K562 (cell line): ENCODE measurements at regions not wholly inside any gene's neighbourhood (a gene's known extent, or its start where the extent isn't known, plus 50 kb on each side); places are given as distances from the start of the nearest gene placed in this dataset.

Source experiments
- ATAC-seq: fragments of 200-7000 bp; cut with Tn5 transposase; 3 replicates; pipeline ENCODE4 v1.9.1; 2020; ENCODE audit warnings: moderate library complexity
- BruUV-seq: library from RNA; stranded (reverse); fragments of 400-500 nt; replicated peaks from 2 replicates; lab custom pipeline; 2021; lab: Mats Ljungman, UMichigan
- CTCF ChIA-PET: fragments of 300-600 bp; formaldehyde crosslinking; extraction: SDS; loops from one replicate; lab custom pipeline; 2021; ENCODE audit warnings: low intra/inter-chr PET ratio; lab: Yijun Ruan, JAX
- POLR2A ChIA-PET: fragments of 300-600, 350-650 bp; sonication (Branson Sonifier 250); formaldehyde crosslinking; extraction: SDS; loops from one replicate; lab custom pipeline; 2021; ENCODE audit warnings: antibody characterized with exemption, inconsistent platforms; lab: Yijun Ruan, JAX
- DNase-seq, 4 experiments: peaks; one replicate each; pipeline versions ENCODE4 v3.0.0 to v3.0.0-alpha.2; 2011 to 2018; ENCODE audit warnings: low spot score in 3 of 4, mixed read lengths in 3 of 4; ENCODE audit errors: extremely low read depth in 1 of 4
- FAIRE-seq: peaks from 2 replicates; lab custom pipeline; 2011; peaks lifted over from hg19 to GRCh38; lab: Jason Lieb, UNC
- H2AFZ ChIP-seq: 2 replicates; pipeline ENCODE4 v1.6.0; 2011; ENCODE audit warnings: low read depth, low read length, control low read depth, inconsistent platforms
- H3K27ac ChIP-seq: fragments of 200-600 bp; 3 replicates; pipeline ENCODE4 v1.8.0; 2011; ENCODE audit warnings: low read depth, mild to moderate bottlenecking, control low read depth, inconsistent platforms, low read length, moderate library complexity, mixed read lengths; ENCODE audit errors: extremely low read depth
- H3K27me3 ChIP-seq, 2 experiments: fragments of 300-600 bp in 1 of 2; 2 replicates in 1 of 2; 3 replicates in 1 of 2; pipeline versions ENCODE4 v1.6.0 to v1.8.0; 2011; ENCODE audit warnings: inconsistent platforms in 2 of 2, low read length in 2 of 2, mild to moderate bottlenecking in 1 of 2, mixed read lengths in 1 of 2, moderate library complexity in 1 of 2; ENCODE audit not compliant: control insufficient read depth in 2 of 2, insufficient read depth in 2 of 2
- H3K36me3 ChIP-seq: fragments of 300-600 bp; 3 replicates; pipeline ENCODE4 v1.8.0; 2011; ENCODE audit warnings: mild to moderate bottlenecking, low read length, inconsistent platforms; ENCODE audit not compliant: control insufficient read depth, insufficient read depth
- H3K4me1 ChIP-seq, 2 experiments: fragments of 200-600 bp in 1 of 2; replicated peaks in 1 of 2; 2 replicates in 1 of 2; 3 replicates in 1 of 2; pipeline versions ENCODE4 v1.5.1 to v1.8.0; 2011; ENCODE audit warnings: inconsistent platforms in 2 of 2, low read length in 2 of 2, mild to moderate bottlenecking in 1 of 2, mixed read lengths in 1 of 2, moderate library complexity in 1 of 2; ENCODE audit not compliant: control insufficient read depth in 2 of 2, insufficient read depth in 2 of 2
- H3K4me2 ChIP-seq: 2 replicates; pipeline ENCODE4 v1.6.1; 2011; ENCODE audit warnings: low read length, control low read depth, inconsistent platforms, mixed read lengths; ENCODE audit not compliant: insufficient read depth
- H3K4me3 ChIP-seq: fragments of 200-600 bp; sonication (generic), shearing (Covaris generic); 2 replicates; pipeline ENCODE4 v1.5.1; 2016; ENCODE audit warnings: control low read depth, inconsistent platforms
- H3K79me2 ChIP-seq: fragments of 200-600 bp; 3 replicates; pipeline ENCODE4 v1.8.0; 2011; ENCODE audit warnings: low read length, inconsistent platforms; ENCODE audit not compliant: control insufficient read depth, insufficient read depth
- H3K9ac ChIP-seq, 2 experiments: 2 replicates each; pipeline versions ENCODE4 v1.6.0 to v1.6.1; 2011; ENCODE audit warnings: low read depth in 2 of 2, low read length in 2 of 2, control low read depth in 1 of 2, inconsistent platforms in 1 of 2, mild to moderate bottlenecking in 1 of 2, mixed read lengths in 1 of 2; ENCODE audit not compliant: insufficient read depth in 1 of 2
- H3K9me1 ChIP-seq: one replicate; pipeline ENCODE4 v1.6.0; 2011; ENCODE audit warnings: inconsistent platforms, mild to moderate bottlenecking, low read length, moderate library complexity; ENCODE audit not compliant: control insufficient read depth, insufficient read depth
- H3K9me3 ChIP-seq: replicated peaks from 2 replicates; pipeline ENCODE4 v1.5.1; 2011; ENCODE audit warnings: low read depth, low read length, inconsistent platforms; ENCODE audit not compliant: control insufficient read depth, insufficient read depth
- H4K20me1 ChIP-seq: replicated peaks from 2 replicates; pipeline ENCODE4 v1.6.1; 2011; ENCODE audit warnings: low read length, inconsistent platforms, mixed read lengths; ENCODE audit not compliant: control insufficient read depth, insufficient read depth
- ARID4B ChIP-seq: sonication (generic); formaldehyde crosslinking; IDR thresholded peaks from 2 replicates; pipeline ENCODE4 v1.8.0; 2022; ENCODE audit warnings: mild to moderate bottlenecking, missing genetic modification reagents
- CTBP1 ChIP-seq: fragments of 450-650 bp; IDR thresholded peaks from 2 replicates; pipeline ENCODE4 v1.6.1; 2016; ENCODE audit warnings: borderline replicate concordance
- CXXC5 ChIP-seq: fragments of 250-450 bp; sonication (Bioruptor Pico); IDR thresholded peaks from 2 replicates; pipeline ENCODE4 v1.8.0; 2022; ENCODE audit warnings: inconsistent platforms, mild to moderate bottlenecking, moderate library complexity
- E2F5 ChIP-seq: sonication (generic); formaldehyde crosslinking; IDR thresholded peaks from 2 replicates; pipeline ENCODE4 v1.8.0; 2022; ENCODE audit warnings: mild to moderate bottlenecking, missing genetic modification reagents
- GATAD2A ChIP-seq: fragments of 450-650 bp; IDR thresholded peaks from 2 replicates; pipeline ENCODE4 v1.6.1; 2017
- GTF2E2 ChIP-seq: fragments of 200-800 bp; sonication (Bioruptor generic); IDR thresholded peaks from 2 replicates; pipeline ENCODE4 v1.6.1; 2016; ENCODE audit warnings: missing genetic modification characterization, missing compliant biosample characterization
- MYC ChIP-seq, 2 experiments: fragments of 250-450 bp in 1 of 2; sonication (Bioruptor Pico) in 1 of 2; IDR thresholded peaks; 2 replicates each; pipeline versions ENCODE4 v1.5.1 to v1.6.1; 2012 to 2021; ENCODE audit warnings: low read depth in 2 of 2, borderline replicate concordance in 1 of 2, improper control_type of control experiment in 1 of 2, low read length in 1 of 2, mild to moderate bottlenecking in 1 of 2, moderate library complexity in 1 of 2
- POLR2G ChIP-seq: fragments of 200-400 bp; formaldehyde crosslinking; IDR thresholded peaks from 2 replicates; pipeline ENCODE4 v1.6.1; 2017; ENCODE audit warnings: low read depth, mild to moderate bottlenecking, antibody characterized with exemption, low read length, moderate library complexity
- RFX1 ChIP-seq: fragments of 450-650 bp; IDR thresholded peaks from 2 replicates; pipeline ENCODE4 v1.6.1; 2016; ENCODE audit warnings: mild to moderate bottlenecking, moderate library complexity
- SUPT5H ChIP-seq: fragments of 450-650 bp; IDR thresholded peaks from 2 replicates; pipeline ENCODE4 v1.6.1; 2016
- TEAD1 ChIP-seq, 2 experiments: fragments of 450-650 bp in 1 of 2; sonication (generic) in 1 of 2; formaldehyde crosslinking; IDR thresholded peaks; 2 replicates each; pipeline versions ENCODE4 v1.4.0 to v1.8.0; 2020 to 2022; ENCODE audit warnings: mild to moderate bottlenecking in 2 of 2, missing genetic modification reagents in 1 of 2
- ZBTB17 ChIP-seq: fragments of 450-650 bp; formaldehyde crosslinking; IDR thresholded peaks from 2 replicates; pipeline ENCODE4 v1.4.0; 2020; ENCODE audit warnings: mild to moderate bottlenecking
- WGBS: fragments of 100-300 bp; shearing (Covaris generic); methylation state at CpG from one replicate; pipeline ENCODE4 v1.1.6; 2016; ENCODE audit warnings: low coverage, mixed read lengths; ENCODE audit not compliant: insufficient coverage; ENCODE audit errors: missing lambda C conversion rate; 5-methylcytosine and 5-hydroxymethylcytosine counted together
- in situ Hi-C: fragments of 300-500 bp; cut with MboI; formaldehyde crosslinking; loops from 4 replicates; pipeline ENCODE4 v1.15.0; 2018; ENCODE audit warnings: inconsistent platforms, mixed read lengths
- intact Hi-C: fragments of 100-400 bp; cut with micrococcal nuclease; formaldehyde crosslinking; loops from 2 replicates; pipeline ENCODE4 v1.14.2; 2022
- TF ChIP-seq, protein P1 (sequence below): sonication (generic); formaldehyde crosslinking; IDR thresholded peaks from 2 replicates; pipeline ENCODE4 v1.8.1; 2023; ENCODE audit warnings: mild to moderate bottlenecking, missing genetic modification reagents, moderate library complexity

DNA sequence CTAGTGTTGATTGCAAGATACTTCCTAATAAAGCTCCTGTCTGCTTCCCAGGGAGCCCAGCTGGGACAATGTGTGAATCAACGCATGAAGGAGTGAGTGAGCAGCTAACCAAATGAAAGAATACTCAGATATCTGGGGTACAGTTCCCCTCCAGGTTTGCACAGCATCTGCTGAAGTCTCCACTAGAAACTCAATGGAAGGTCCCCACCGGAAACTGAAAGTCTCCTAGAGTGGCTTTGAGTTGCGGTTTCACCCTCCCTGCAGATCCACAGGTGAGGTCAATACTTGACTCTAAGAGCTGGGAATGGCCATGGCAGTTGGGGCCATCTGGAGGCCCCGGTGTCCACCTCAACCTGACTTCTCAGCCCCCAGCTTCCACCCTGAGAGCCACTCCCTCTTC, 198.2 kb upstream of the MSX2 start:
- ATAC-seq: no peak
- Histone ChIP-seq H3K9me1 (no peaks in the 10 kb centered on the region), H3K9ac (no peak overlapping the region), H3K27me3 (no peaks in the 10 kb centered on the region; a peak in 3 of 5 replicates), H2AFZ (no peak overlapping the region), H3K36me3 (no peaks in the 10 kb centered on the region), H3K27ac (no peak overlapping the region), H3K79me2 (no peaks in the 10 kb centered on the region), H3K4me3 (no peak overlapping the region), H3K4me1 (no peaks in the 10 kb centered on the region), H4K20me1 (no peaks in the 10 kb centered on the region), H3K9me3 (no peaks in the 10 kb centered on the region), H3K4me2 (no peak overlapping the region)
- no peak for DNase-seq
- ChIA-PET CTCF (no interaction called here), POLR2A (no interaction called here)
- WGBS: 6% methylated on average over 4 of the region's 4 CpGs
- intact Hi-C loops: no loop called here
- no TSS peak for BruUV-seq
- TF ChIP-seq POLR2G (no peak), GATAD2A (no peak), TEAD1 (CRISPR knock-in tag; IDR thresholded peaks at IDR 0.05) (no peak), MYC (IDR thresholded peaks at IDR 0.05; ENCODE audit: low read depth, low read length) (no peak), MYC (CRISPR knock-in tag; IDR thresholded peaks at IDR 0.05; ENCODE audit: borderline replicate concordance, low read depth) (no peak), GTF2E2 (tag) (no peak), ARID4B (CRISPR knock-in tag) (no peak), SUPT5H (no peak), E2F5 (no peak), ZBTB17 (CRISPR knock-in tag) (no peak), CXXC5 (CRISPR knock-in tag) (no peak), CTBP1 (no peak), RFX1 (no peak)
- TF ChIP-seq, protein P1, sequence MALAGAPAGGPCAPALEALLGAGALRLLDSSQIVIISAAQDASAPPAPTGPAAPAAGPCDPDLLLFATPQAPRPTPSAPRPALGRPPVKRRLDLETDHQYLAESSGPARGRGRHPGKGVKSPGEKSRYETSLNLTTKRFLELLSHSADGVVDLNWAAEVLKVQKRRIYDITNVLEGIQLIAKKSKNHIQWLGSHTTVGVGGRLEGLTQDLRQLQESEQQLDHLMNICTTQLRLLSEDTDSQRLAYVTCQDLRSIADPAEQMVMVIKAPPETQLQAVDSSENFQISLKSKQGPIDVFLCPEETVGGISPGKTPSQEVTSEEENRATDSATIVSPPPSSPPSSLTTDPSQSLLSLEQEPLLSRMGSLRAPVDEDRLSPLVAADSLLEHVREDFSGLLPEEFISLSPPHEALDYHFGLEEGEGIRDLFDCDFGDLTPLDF (CRISPR knock-in tag): no peak
- in situ Hi-C loops: no loop called here
- no peak for FAIRE-seq
